GM04504 (cell line): ENCODE measurements at regions not wholly inside any gene's neighbourhood (a gene's known extent, or its start where the extent isn't known, plus 50 kb on each side); places are given as distances from the start of the nearest gene placed in this dataset.

Experiments
- DNase-seq: peaks from one replicate; pipeline ENCODE4 v3.0.0-alpha.2; 2012; ENCODE audit warnings: low read depth

GRCh38 chr5:110077147-110077546, 387.4 kb downstream of the MAN2A1 start:
- no peak for DNase-seq

GRCh38 chr5:110082194-110082593, 392.5 kb downstream of the MAN2A1 start:
- DNase-seq, result no peak

GRCh38 chr5:110082863-110083262, 393.1 kb downstream of the MAN2A1 start:
- DNase-seq, result no peak

GRCh38 chr5:110085826-110086225, 396.1 kb downstream of the MAN2A1 start:
- DNase-seq, result no peak

- peak; percentile 71 for DNase-seq
Observed at GRCh38 chr5:110086658-110087388, 397.1 kb downstream of the MAN2A1 start.

- DNase-seq, result no peak
Observed at GRCh38 chr5:110087829-110088228, 398.1 kb downstream of the MAN2A1 start.

- DNase-seq, result no peak
Observed at GRCh38 chr5:110088676-110089436, 399.1 kb downstream of the MAN2A1 start.

- no peak for DNase-seq
Observed at GRCh38 chr5:110092955-110093785, 403.4 kb downstream of the MAN2A1 start.

- DNase-seq, result no peak
Observed at GRCh38 chr5:110094109-110094508, 404.4 kb downstream of the MAN2A1 start.

- DNase-seq, result no peak
Observed at GRCh38 chr5:110094548-110094947, 404.8 kb downstream of the MAN2A1 start.

- DNase-seq, result no peak
Observed at GRCh38 chr5:110096419-110096818, 406.7 kb downstream of the MAN2A1 start.

- DNase-seq, result no peak
Observed at GRCh38 chr5:110099572-110099971, 409.8 kb downstream of the MAN2A1 start.

- DNase-seq, result no peak
Observed at GRCh38 chr5:110103081-110103480, 413.4 kb downstream of the MAN2A1 start.

- no peak for DNase-seq
Observed at GRCh38 chr5:110104060-110104725, 414.5 kb downstream of the MAN2A1 start.

- no peak for DNase-seq
Observed at GRCh38 chr5:110104726-110105669, 415.3 kb downstream of the MAN2A1 start.

GRCh38 chr5:110105692-110106091, 416.0 kb downstream of the MAN2A1 start:
- peak; percentile 13 for DNase-seq

- no peak for DNase-seq
Observed at GRCh38 chr5:110106750-110107149, 417.0 kb downstream of the MAN2A1 start.

- no peak for DNase-seq
Observed at GRCh38 chr5:110108520-110108919, 418.8 kb downstream of the MAN2A1 start.

- DNase-seq, result no peak
Observed at GRCh38 chr5:110109667-110110066, 419.9 kb downstream of the MAN2A1 start.

- no peak for DNase-seq
Observed at GRCh38 chr5:110112348-110112747, 422.6 kb downstream of the MAN2A1 start.

GRCh38 chr5:110115503-110115902, 425.8 kb downstream of the MAN2A1 start:
- no peak for DNase-seq
